DND-41 (cell line): ENCODE measurements at regions not wholly inside any gene's neighbourhood (a gene's known extent, or its start where the extent isn't known, plus 50 kb on each side); places are given as distances from the start of the nearest gene placed in this dataset.

Experiments used
- ATAC-seq: fragments of 200-7000 bp; cut with Tn5 transposase; 3 replicates; pipeline ENCODE4 v1.9.1; 2021; ENCODE audit warnings: low read depth; ENCODE audit not compliant: insufficient read depth
- DNase-seq: peaks from one replicate; pipeline ENCODE4 v3.0.0-alpha.2; 2020
- H2AFZ ChIP-seq: 2 replicates; pipeline ENCODE4 v1.6.0; 2012; ENCODE audit warnings: low read depth, low read length
- H3K27ac ChIP-seq: 2 replicates; pipeline ENCODE4 v1.5.1; 2012; ENCODE audit warnings: low read length, inconsistent platforms
- H3K27me3 ChIP-seq: fragments of 200-600 bp; sonication (generic); 2 replicates; pipeline ENCODE4 v1.6.0; 2012; ENCODE audit warnings: low read length, mild to moderate bottlenecking, inconsistent platforms; ENCODE audit not compliant: insufficient read depth, poor library complexity
- H3K36me3 ChIP-seq: 2 replicates; pipeline ENCODE4 v1.5.1; 2012; ENCODE audit warnings: low read length, inconsistent platforms; ENCODE audit not compliant: insufficient read depth
- H3K4me1 ChIP-seq: 2 replicates; pipeline ENCODE4 v1.5.1; 2012; ENCODE audit warnings: mild to moderate bottlenecking, low read length; ENCODE audit not compliant: insufficient read depth
- H3K4me2 ChIP-seq: 2 replicates; pipeline ENCODE4 v1.6.0; 2012; ENCODE audit warnings: mild to moderate bottlenecking, moderate library complexity, low read length, inconsistent platforms; ENCODE audit not compliant: insufficient read depth
- H3K4me3 ChIP-seq, 2 experiments: fragments of 200-600 bp in 1 of 2; shearing (Covaris generic) in 1 of 2; 2 replicates each; pipeline ENCODE4 v1.5.1; 2012 to 2016; ENCODE audit warnings: inconsistent platforms in 2 of 2, low read length in 2 of 2, mild to moderate bottlenecking in 2 of 2, low read depth in 1 of 2, moderate library complexity in 1 of 2
- H3K79me2 ChIP-seq: 2 replicates; pipeline ENCODE4 v1.6.0; 2012; ENCODE audit warnings: low read length, inconsistent platforms; ENCODE audit not compliant: insufficient read depth
- H3K9ac ChIP-seq: 2 replicates; pipeline ENCODE4 v1.6.0; 2012; ENCODE audit warnings: low read depth, mild to moderate bottlenecking, inconsistent platforms, low read length, moderate library complexity
- H3K9me3 ChIP-seq: 2 replicates; pipeline ENCODE4 v1.5.1; 2012; ENCODE audit warnings: low read length, moderate library complexity, mild to moderate bottlenecking, inconsistent platforms; ENCODE audit not compliant: insufficient read depth, severe bottlenecking
- H4K20me1 ChIP-seq: 2 replicates; pipeline ENCODE4 v1.6.0; 2012; ENCODE audit warnings: low read length; ENCODE audit not compliant: insufficient read depth
- EZH2 ChIP-seq: IDR thresholded peaks from 3 replicates; pipeline ENCODE4 v1.6.1; 2012; ENCODE audit warnings: borderline replicate concordance, low read depth, mild to moderate bottlenecking, moderate library complexity, low read length, inconsistent platforms; ENCODE audit not compliant: severe bottlenecking
- TF ChIP-seq, protein P1 (sequence below): IDR thresholded peaks from 2 replicates; pipeline ENCODE4 v1.5.1; 2012; ENCODE audit warnings: borderline replicate concordance, low read length, moderate library complexity, mild to moderate bottlenecking; ENCODE audit not compliant: poor library complexity, severe bottlenecking; ENCODE audit errors: extremely low read depth

- Histone ChIP-seq H3K27me3 (no peaks in the 10 kb centered on the region), H4K20me1 (no peaks in the 10 kb centered on the region), H3K4me1 (peaks cover 4% of the 10 kb centered on the region; the same call in 1 of the 2 replicates), H3K27ac (no peak overlapping the region), H3K4me3 (no peak overlapping the region), H3K36me3 (no peaks in the 10 kb centered on the region), H3K9ac (no peak overlapping the region), H2AFZ (peak overlapping the region; percentile 71), H3K79me2 (no peaks in the 10 kb centered on the region), H3K4me2 (no peak overlapping the region), H3K9me3 (peaks cover 6% of the 10 kb centered on the region)
- TF ChIP-seq EZH2 = no peak
- TF ChIP-seq, protein P1, sequence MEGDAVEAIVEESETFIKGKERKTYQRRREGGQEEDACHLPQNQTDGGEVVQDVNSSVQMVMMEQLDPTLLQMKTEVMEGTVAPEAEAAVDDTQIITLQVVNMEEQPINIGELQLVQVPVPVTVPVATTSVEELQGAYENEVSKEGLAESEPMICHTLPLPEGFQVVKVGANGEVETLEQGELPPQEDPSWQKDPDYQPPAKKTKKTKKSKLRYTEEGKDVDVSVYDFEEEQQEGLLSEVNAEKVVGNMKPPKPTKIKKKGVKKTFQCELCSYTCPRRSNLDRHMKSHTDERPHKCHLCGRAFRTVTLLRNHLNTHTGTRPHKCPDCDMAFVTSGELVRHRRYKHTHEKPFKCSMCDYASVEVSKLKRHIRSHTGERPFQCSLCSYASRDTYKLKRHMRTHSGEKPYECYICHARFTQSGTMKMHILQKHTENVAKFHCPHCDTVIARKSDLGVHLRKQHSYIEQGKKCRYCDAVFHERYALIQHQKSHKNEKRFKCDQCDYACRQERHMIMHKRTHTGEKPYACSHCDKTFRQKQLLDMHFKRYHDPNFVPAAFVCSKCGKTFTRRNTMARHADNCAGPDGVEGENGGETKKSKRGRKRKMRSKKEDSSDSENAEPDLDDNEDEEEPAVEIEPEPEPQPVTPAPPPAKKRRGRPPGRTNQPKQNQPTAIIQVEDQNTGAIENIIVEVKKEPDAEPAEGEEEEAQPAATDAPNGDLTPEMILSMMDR = no peak
- no peak for ATAC-seq
- no peak for DNase-seq
Measured at GRCh38 chr1:172801771-172802322, 142.9 kb downstream of the FASLG start.

GRCh38 chr1:172809750-172810149, 150.8 kb downstream of the FASLG start:
- Histone ChIP-seq H3K4me3 (no peak overlapping the region), H3K9me3 (peaks cover 5% of the 10 kb centered on the region), H3K4me1 (no peaks in the 10 kb centered on the region), H3K36me3 (no peaks in the 10 kb centered on the region), H3K79me2 (no peaks in the 10 kb centered on the region), H3K9ac (no peak overlapping the region), H3K27ac (no peak overlapping the region), H3K27me3 (no peaks in the 10 kb centered on the region), H3K4me2 (no peak overlapping the region), H2AFZ (no peak overlapping the region), H4K20me1 (no peaks in the 10 kb centered on the region)
- no peak for DNase-seq
- no peak for ATAC-seq
- no peak for TF ChIP-seq EZH2
- TF ChIP-seq, protein P1 = no peak

DNA sequence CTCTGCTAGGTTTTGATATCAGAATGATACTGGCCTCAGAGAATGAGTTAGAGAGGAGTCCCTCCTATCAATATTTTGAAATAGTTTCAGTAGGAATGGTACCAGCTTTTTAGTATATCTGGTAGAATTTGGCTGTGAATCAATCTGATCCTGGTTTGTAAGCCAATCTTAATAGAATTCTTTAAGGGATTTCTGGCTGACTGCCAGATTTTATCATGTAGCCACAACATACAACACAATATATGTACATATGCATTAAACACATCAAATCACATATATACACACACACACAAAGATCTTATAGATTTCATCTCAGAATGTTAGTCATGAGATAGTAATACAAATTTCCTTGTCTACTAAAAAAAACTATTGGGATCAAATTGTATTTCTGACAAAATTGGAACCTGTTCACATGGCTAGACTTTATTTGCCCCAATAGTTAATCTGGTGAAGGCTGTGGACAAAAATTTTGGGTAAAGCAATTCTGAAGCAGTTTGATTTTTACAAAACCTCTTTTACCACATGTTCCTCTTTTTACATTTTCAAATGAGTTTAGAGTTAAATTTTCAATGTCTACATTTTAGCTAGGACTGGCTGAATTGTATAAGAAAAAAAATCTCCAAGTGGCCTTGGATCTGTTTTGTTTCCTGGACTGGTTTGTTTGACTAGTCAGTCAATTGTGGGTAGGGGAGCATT, 151.7 kb downstream of the FASLG start:
- no peaks in the 10 kb centered on the region for H4K20me1 ChIP-seq
- H3K36me3 ChIP-seq = no peaks in the 10 kb centered on the region
- peaks cover 9% of the 10 kb centered on the region for H3K9me3 ChIP-seq
- no peak for DNase-seq
- H3K4me3 ChIP-seq = no peak overlapping the region
- ATAC-seq = no peak
- no peak overlapping the region for H3K4me2 ChIP-seq
- no peak overlapping the region for H3K27ac ChIP-seq
- TF ChIP-seq, protein P1 = no peak
- TF ChIP-seq EZH2 = no peak
- H3K4me1 ChIP-seq = no peaks in the 10 kb centered on the region
- H2AFZ ChIP-seq = no peak overlapping the region
- H3K27me3 ChIP-seq = no peaks in the 10 kb centered on the region
- H3K9ac ChIP-seq = no peak overlapping the region
- H3K79me2 ChIP-seq = no peaks in the 10 kb centered on the region
